ENCODE measurements at regions not wholly inside any gene's neighbourhood (a gene's known extent, or its start where the extent isn't known, plus 50 kb on each side); places are given as distances from the start of the nearest gene placed in this dataset.

DNA sequence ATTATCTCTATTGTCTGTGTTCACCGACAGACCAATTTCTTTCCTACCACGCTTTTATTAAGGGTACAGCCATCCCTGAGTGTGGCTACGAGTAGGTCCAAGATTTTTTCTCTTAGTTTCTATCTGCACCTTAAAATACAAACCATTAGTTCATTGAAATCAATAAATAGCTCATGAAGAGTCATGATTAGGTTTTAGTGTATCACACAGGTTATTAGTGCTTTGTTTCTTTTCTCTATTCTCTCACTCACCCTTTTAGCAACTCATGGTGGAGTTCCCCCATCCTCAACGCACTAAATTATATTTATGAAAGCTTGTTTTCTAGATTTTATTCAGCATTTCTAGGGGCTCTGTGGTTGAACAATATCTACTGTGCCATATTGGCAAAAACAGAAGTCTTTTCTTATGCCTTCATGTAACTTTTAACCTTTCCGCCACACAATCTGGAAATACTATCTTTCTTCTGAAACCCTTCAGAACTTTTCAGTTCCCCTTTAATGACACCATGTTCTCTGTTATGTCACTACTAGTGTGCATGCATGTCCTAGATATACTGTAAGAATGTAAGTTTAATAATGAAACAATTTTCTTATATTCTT, 128.2 kb upstream of the LAMA2 start:
- TF ChIP-seq POLR2A (IDR thresholded peaks at IDR 0.05): no peak
- TF ChIP-seq, protein P1, sequence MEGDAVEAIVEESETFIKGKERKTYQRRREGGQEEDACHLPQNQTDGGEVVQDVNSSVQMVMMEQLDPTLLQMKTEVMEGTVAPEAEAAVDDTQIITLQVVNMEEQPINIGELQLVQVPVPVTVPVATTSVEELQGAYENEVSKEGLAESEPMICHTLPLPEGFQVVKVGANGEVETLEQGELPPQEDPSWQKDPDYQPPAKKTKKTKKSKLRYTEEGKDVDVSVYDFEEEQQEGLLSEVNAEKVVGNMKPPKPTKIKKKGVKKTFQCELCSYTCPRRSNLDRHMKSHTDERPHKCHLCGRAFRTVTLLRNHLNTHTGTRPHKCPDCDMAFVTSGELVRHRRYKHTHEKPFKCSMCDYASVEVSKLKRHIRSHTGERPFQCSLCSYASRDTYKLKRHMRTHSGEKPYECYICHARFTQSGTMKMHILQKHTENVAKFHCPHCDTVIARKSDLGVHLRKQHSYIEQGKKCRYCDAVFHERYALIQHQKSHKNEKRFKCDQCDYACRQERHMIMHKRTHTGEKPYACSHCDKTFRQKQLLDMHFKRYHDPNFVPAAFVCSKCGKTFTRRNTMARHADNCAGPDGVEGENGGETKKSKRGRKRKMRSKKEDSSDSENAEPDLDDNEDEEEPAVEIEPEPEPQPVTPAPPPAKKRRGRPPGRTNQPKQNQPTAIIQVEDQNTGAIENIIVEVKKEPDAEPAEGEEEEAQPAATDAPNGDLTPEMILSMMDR (IDR thresholded peaks at IDR 0.05): no peak

Data from breast epithelium (tissue), 3 donors.